Activated CD4-positive, alpha-beta T cell treated with anti-CD3 and anti-CD28 coated beads, Interleukin-2, amount 50 U/mL, for 24 hours (primary cell): ENCODE measurements at regions not wholly inside any gene's neighbourhood (a gene's known extent, or its start where the extent isn't known, plus 50 kb on each side); places are given as distances from the start of the nearest gene placed in this dataset.

ENCODE experiments used
- DNase-seq, 2 donors: peaks; one replicate each; pipeline ENCODE4 v3.0.0-alpha.2; 2020; ENCODE audit warnings: low read depth in 1 of 2, low spot score in 1 of 2

DNA sequence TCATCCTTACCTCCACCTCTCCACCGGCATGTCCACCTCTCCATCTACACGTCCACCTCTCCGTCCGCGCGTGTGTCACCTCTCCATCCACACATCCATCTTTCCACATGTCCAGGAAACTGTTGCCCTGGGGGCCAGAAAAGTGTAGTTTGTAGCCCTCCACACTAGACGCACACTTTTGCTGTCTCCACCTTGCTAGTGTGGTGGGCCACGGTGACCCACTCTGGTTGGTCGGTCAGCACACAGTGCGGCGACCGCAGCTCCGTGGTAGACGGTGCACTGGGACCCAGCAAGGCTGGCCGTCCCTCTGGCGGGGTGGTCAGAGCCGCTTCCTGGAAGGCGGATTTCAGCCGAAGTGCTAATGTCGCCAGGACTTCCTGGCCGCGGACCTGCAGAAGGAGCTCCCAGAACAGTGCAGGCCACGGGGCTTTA, 268.6 kb downstream of the DLL1 start:
- no peak for DNase-seq

- no peak for DNase-seq
Observed at GRCh38 chr6:170021579-170021978, 269.3 kb downstream of the DLL1 start.

GRCh38 chr6:170019818-170020583, 268.6 kb downstream of the ERMARD start:
- DNase-seq = no peak

- no peak for DNase-seq
Observed at GRCh38 chr6:170018936-170019817, 267.8 kb downstream of the ERMARD start.

DNA sequence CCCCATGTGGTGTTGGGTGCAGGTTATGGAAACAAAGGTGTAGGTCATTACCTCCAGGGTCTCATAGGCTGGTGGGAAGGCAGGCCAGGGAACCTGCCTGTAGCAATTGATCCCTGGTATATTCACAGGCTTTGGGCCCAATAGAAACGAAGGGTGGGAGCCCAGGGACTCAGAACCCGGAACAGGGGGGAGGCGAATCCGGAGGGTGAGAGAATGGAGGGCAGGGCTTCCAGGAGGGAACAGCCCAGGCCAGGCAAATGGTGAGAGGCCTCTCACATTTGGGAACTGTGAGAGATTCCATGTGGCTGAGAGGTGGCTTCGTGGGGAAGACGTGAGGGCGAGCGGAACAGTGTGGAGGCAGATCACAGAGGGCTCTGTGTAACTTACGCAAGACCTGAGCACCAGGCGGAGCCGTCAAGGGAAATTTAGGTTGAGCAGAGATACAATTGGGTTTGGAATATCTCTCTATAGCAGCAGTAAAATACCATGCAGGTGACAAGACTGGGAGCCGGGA, 267.1 kb downstream of the ERMARD start:
- no peak for DNase-seq

DNA sequence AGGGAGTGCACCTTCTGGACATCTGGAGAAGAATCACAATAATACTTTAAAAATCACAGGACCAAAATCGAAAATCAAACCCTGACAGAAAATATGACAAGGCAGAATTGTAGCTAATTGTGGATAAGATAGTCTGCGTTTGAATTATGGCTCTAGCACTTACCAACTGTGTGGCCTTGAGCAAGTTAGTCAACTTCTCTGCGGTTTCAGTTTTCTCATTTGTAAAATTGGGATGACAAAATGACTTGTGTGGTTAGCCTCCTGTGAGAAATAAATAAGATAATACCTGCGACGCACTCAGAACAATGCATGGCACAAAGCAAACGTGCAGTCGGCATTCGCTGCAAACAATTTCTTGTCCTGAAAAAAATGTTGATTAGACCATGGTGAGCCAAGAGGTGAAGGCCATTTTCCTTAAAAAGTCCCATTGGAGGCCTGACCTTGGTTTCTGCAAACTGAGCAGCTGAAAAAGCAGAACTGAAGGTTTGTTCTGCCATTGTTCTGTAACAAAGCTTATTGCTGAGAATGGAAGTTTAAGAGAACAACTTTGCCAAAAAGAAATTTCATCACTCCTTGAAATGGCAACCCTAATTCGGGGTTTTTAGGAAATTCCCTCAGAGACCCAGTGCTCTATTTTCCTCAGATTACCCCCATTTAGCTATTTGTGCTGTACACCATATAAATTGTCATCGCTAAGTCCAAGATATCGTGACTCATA, 266.3 kb downstream of the ERMARD start:
- DNase-seq = no peak

- no peak for DNase-seq
Observed at GRCh38 chr6:170013815-170014214, 262.4 kb downstream of the ERMARD start.

GRCh38 chr6:170012037-170012330, 260.6 kb downstream of the ERMARD start:
- DNase-seq = no peak

DNA sequence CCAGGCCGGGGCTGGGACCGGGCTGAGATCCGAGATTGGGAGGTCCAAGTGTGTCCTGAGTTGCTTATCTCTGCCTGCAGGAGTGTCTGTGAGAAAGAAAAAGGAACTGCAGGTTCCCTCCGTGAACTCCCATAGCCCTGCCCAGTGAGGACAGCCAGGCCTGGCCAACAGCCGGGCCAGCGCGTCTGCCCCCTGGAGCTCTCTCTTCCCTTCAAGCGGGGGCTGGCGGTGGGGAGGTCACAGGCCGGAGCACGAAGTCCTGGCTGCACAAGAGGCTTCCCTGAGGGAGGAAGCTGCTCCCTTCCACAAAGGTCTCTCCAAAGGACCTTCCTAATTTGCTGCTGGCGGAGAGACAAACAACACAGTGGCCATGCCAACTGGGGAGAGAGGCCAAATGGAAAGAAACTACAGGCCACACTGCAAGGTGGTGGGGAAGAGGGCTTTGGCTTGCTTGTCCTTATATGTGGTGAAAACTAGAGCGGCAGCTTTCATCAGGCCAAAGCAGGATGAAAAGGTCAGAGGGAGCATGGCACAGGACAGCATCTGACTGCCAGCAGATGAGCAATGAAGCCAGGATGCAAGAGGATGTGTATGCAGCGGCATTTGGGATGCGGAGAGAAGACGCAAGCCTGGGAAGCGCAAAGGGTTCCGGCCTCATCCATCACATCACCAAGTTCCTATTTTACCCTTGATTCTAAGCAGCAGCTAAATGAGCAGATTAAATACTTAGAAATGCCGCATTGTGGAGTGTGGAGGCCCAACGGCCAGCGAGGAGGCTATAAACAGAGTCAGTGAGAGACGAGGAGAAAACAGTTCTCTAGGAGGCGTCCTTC, 260.0 kb downstream of the ERMARD start:
- no peak for DNase-seq

- DNase-seq = no peak
Observed at GRCh38 chr6:170010665-170011203, 259.3 kb downstream of the ERMARD start.

GRCh38 chr6:170008294-170008785, 256.9 kb downstream of the ERMARD start:
- DNase-seq = no peak

- no peak for DNase-seq
Observed at GRCh38 chr6:170007468-170008293, 256.3 kb downstream of the ERMARD start.

- no peak for DNase-seq
Observed at GRCh38 chr6:170006900-170007467, 255.6 kb downstream of the ERMARD start.

- no peak for DNase-seq
Observed at GRCh38 chr6:170006071-170006899, 254.9 kb downstream of the ERMARD start.

GRCh38 chr6:170005665-170006064, 254.2 kb downstream of the ERMARD start:
- no peak for DNase-seq

GRCh38 chr6:170004585-170005210, 253.3 kb downstream of the ERMARD start:
- DNase-seq = no peak

DNA sequence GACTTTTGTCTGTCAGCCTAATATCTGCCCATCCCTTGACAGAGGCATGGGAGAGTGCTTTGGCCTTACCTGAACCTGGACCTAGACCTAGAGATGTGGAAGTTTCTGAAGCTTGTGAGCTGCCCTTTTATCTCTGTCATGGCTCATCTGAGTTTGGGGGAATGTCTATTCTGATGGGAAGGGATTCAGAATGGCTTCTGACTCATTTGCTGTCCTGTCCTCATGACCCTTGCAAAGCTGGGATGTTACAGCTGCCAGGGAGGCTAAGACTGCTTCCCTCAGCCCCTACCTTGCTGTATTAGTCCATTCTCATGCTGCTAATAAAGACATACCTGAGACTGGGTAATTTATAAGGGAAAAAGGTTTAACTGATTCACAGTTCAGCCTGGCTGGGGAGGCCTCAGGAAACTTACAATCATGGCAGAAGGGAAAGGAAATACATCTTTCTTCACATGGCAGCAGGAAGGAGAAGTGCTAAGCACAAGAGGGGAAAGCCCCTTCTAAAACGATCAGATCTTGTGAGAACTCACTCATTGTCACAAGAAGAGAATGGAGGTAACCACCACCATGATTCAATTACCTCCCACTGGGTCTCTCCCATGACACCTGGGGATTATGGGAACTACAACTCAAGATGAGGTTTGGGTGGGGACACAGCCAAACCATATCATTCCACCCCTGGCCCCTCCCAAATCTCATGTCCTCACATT, 252.2 kb downstream of the ERMARD start:
- no peak for DNase-seq
